VCaP (cell line): ENCODE measurements at regions not wholly inside any gene's neighbourhood (a gene's known extent, or its start where the extent isn't known, plus 50 kb on each side); places are given as distances from the start of the nearest gene placed in this dataset.

Experiments
- H3K27ac ChIP-seq: fragments of 450-650 bp; 2 replicates; pipeline ENCODE4 v1.5.1; 2017
- CTCF ChIP-seq: fragments of 450-650 bp; conservative IDR thresholded peaks from 2 replicates; pipeline ENCODE4 v1.5.1; 2017; ENCODE audit warnings: mild to moderate bottlenecking, moderate library complexity

- TF ChIP-seq CTCF: no peak
- no peak overlapping the region for H3K27ac ChIP-seq
Measured at GRCh38 chr6:131413831-131414191, 159.2 kb upstream of the ARG1 start.

DNA sequence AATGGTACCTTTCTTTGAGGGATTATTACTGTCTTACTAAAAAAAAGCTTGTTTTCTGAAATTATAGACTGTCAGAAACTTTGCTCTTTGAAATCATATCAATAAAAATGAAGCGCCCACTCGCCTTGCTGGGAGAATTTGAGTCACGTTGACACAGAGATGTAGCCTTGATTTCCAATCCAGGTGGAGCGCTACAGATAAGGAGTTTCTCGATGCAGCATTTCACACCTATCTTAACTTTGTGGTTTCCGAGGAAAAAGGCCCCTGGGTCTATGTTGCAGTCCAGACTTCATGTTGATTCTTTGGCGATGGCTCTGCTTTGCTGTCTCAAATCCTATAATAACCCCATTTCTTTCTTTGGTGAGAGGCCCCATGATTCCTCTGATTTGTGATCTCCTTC is 158.1 kb upstream of the ARG1 start:
- H3K27ac ChIP-seq: no peak overlapping the region
- TF ChIP-seq CTCF: no peak

DNA sequence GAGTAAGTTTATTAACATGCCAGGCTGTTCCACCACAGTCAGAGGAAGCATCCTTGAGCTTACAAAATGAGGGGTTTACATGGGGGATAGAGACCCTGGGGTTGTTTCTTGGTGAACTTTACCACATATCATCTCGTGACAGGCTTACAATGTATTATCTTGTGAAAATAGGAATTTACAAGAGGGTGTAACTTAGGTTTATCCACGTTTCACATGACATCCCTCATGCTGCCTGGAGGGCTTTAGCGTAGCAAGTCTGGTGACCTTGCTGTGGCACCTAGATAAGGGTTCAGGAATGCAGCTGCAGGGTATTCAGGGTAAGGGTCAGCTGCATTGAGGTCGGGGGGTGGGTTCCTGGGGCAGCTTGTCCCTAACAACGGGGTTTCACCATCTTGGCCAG is 154.6 kb upstream of the ARG1 start:
- H3K27ac ChIP-seq: no peak overlapping the region
- no peak for TF ChIP-seq CTCF

DNA sequence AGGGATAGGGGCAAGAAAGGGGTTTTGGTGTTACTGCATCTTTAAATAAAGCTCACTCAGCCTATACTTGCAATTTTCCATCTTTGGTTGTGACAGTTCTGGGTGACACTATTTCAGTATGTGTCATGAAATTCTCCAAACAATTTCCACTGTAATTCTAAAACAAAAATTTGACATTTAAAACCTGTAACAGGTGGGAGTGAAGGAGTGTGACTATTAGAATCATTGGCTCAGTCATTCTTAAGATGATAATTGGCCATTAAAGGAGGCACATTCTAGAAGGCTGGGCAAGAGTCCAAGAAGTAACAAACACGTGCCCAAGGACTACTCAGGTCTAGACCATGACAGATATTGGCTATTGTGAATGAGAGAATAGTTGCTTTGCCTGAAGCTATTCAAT is 153.3 kb upstream of the ARG1 start:
- no peak for TF ChIP-seq CTCF
- no peak overlapping the region for H3K27ac ChIP-seq

GRCh38 chr6:131424016-131424415 is 149.0 kb upstream of the ARG1 start:
- no peak overlapping the region for H3K27ac ChIP-seq
- TF ChIP-seq CTCF: no peak

DNA sequence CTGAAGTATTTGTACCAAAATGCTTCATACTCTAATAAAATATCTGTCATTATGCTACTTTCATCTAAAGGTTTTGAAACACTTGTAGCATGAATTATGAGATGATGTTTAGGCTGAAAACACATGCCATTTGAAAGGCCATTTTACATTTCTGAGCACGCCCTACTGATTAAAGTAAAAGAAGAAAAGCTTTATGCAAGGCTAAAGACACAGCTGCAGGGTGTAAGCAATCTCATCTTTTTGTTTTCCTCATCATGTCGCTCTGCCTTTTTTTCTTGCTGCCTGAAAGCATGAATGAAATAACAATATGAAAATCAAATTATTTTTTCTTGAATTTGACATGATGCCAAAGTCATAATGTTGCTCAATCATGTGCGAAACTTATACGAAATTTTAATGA is 148.6 kb upstream of the ARG1 start:
- H3K27ac ChIP-seq: no peak overlapping the region
- TF ChIP-seq CTCF: no peak

GRCh38 chr6:131427434-131428058 is 145.5 kb upstream of the ARG1 start:
- H3K27ac ChIP-seq: no peak overlapping the region
- no peak for TF ChIP-seq CTCF
